GM12864 (cell line): ENCODE measurements at regions not wholly inside any gene's neighbourhood (a gene's known extent, or its start where the extent isn't known, plus 50 kb on each side); places are given as distances from the start of the nearest gene placed in this dataset.

ENCODE experiments used
- DNase-seq: peaks from one replicate; pipeline ENCODE4 v3.0.0-alpha.2; 2011; ENCODE audit warnings: low read depth
- H3K4me3 ChIP-seq: 2 replicates; pipeline ENCODE4 v1.5.1; 2011; ENCODE audit warnings: mild to moderate bottlenecking, low read depth, low read length, control low read depth
- TF ChIP-seq, protein P1 (sequence below): IDR thresholded peaks from 2 replicates; pipeline ENCODE4 v1.5.1; 2011; ENCODE audit warnings: low read depth, mild to moderate bottlenecking, moderate library complexity, low read length, control low read depth, inconsistent platforms; ENCODE audit errors: missing control alignments

DNA sequence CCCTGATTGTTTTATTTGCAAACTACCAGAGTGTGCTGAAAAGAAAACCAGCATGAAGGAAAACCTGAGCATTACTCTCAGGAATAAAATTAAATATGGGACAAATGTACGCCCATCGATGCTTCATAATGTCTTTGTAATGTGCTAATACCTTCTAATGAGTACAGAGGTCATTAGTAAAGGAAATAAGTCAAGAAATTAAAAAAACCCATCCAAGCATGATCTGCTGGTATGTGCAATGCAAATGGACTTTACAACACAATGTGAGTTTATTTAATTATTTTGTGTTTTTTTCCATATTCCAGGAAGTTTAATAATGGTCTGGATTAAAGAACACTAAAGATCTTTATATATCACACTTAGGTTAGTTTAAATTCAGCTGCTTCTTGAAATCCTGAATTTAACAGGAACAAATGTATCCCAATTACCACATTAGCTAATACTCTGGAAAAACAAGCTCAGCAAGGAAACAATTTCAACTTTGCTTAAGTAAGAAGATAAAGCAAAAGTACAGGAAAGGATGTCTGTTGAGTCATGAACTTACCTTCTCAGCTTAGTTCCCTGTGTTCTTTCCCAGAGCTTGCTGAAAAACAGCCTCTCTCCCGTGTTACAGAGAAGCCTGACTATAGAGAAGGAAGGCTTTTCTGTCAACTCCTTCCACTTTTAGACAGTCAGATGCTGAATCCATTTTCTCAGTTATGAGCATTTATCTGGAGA is 179.3 kb upstream of the TMEM260 start:
- DNase-seq: no peak

GRCh38 chr14:56412468-56413434 is 166.8 kb upstream of the TMEM260 start:
- no peak for DNase-seq
- H3K4me3 ChIP-seq: no peak overlapping the region
- TF ChIP-seq, protein P1, sequence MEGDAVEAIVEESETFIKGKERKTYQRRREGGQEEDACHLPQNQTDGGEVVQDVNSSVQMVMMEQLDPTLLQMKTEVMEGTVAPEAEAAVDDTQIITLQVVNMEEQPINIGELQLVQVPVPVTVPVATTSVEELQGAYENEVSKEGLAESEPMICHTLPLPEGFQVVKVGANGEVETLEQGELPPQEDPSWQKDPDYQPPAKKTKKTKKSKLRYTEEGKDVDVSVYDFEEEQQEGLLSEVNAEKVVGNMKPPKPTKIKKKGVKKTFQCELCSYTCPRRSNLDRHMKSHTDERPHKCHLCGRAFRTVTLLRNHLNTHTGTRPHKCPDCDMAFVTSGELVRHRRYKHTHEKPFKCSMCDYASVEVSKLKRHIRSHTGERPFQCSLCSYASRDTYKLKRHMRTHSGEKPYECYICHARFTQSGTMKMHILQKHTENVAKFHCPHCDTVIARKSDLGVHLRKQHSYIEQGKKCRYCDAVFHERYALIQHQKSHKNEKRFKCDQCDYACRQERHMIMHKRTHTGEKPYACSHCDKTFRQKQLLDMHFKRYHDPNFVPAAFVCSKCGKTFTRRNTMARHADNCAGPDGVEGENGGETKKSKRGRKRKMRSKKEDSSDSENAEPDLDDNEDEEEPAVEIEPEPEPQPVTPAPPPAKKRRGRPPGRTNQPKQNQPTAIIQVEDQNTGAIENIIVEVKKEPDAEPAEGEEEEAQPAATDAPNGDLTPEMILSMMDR: no peak

More for the DNA sequence above, 179.3 kb upstream of the TMEM260 start:
- TF ChIP-seq, protein P1: no peak
- no peak overlapping the region for H3K4me3 ChIP-seq

DNA sequence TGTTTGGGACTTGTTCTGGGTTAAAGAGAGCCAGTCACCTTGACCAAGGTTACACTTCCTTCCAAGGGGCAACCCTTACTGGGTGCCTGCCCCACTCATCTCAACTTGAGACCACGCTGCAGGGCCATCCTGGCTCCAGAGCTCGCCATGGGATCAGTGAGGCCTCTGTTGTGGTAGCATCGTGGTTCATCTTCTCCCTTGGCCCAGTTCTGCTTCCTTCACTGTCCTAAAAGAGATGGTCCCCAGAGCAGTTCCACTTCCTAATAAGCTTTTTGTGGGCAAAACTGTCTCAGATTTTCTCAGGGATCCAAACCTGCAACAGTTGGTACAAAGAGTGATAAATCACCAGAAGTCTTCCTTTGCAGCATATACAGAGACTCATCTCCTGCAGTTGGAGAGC is 165.9 kb upstream of the TMEM260 start:
- no peak for DNase-seq
- no peak overlapping the region for H3K4me3 ChIP-seq
- TF ChIP-seq, protein P1: no peak

GRCh38 chr14:56414236-56414635 is 165.4 kb upstream of the TMEM260 start:
- no peak overlapping the region for H3K4me3 ChIP-seq
- TF ChIP-seq, protein P1: no peak
- DNase-seq: no peak

GRCh38 chr14:56416213-56416612 is 163.4 kb upstream of the TMEM260 start:
- TF ChIP-seq, protein P1: no peak
- DNase-seq: no peak
- H3K4me3 ChIP-seq: no peak overlapping the region

GRCh38 chr14:56417173-56417572 is 162.4 kb upstream of the TMEM260 start:
- DNase-seq: no peak
- H3K4me3 ChIP-seq: no peak overlapping the region
- TF ChIP-seq, protein P1: no peak

DNA sequence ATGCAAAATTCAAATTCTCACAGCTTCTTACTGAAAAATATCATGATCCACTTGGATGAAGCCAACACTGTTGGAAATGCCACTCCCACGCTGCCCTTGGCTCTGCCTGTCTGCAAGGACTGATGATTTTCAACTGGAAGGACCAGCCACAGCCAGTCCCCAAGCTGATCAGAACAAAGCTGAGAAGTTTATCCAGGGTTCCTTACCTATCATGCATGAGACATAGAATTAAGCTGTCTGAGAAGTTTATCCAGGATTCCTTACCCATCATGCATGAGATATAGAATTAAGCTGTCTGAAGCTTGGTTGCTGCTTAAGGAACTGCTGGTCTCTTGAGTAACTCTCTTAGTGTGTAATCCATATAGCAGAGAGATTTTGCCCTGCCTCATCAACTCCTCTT is 159.8 kb upstream of the TMEM260 start:
- DNase-seq: no peak
- H3K4me3 ChIP-seq: no peak overlapping the region
- TF ChIP-seq, protein P1: no peak
